ENCODE measurements at regions not wholly inside any gene's neighbourhood (a gene's known extent, or its start where the extent isn't known, plus 50 kb on each side); places are given as distances from the start of the nearest gene placed in this dataset.
"Not testable (repeated sequence)": the region's sequence is repeated elsewhere in the genome, so short reads cannot be mapped to it uniquely, and the experiment has no call there.

DNA sequence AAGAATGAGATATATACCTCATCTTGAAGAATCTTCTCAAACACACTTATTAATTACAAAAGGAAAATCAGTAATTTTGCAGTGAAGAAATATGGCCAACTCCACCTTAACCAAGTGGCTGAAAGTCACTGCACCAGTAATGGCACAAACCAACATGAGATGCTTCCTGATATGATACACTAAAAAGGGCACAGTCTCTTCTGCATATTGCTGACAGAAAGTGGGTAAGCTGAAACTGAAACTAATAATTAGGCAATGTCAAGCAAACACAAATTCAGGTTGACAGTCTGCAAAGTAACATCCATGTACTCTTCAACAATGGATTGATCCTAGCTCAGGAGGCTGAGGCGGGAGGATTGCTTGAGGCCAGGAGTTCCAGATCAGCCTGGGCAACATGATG, 56.1 kb downstream of the ZNF22 start:
- DNase-seq (ENCODE audit: extremely low spot score in 2 of 2); intact Hi-C loops (cut with DNase I); H3K4me3 ChIP-seq; H3K27ac ChIP-seq; H3K36me3 ChIP-seq; H3K27me3 ChIP-seq; H3K9me3 ChIP-seq; H3K4me1 ChIP-seq: not testable (repeated sequence)

DNA sequence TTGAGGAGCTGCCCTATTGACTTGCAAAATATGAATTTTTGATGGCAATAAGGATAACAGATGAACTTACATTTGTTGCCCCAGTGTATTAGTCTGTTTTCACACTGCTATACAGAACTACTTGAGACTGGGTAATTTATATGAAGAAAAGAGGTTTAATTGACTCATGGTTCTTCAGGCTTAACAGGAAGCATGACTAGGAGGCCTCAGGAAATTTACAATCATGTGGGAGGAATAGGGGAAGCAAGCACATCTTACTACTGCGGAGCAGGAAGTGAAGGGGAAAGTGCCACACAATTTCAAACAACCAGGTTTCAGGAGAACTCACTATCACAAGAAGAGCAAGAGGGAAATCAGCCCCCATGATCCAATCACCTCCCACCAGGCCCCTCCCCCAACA, 57.9 kb downstream of the ZNF22 start:
- TF ChIP-seq POLR2A (IDR thresholded peaks at IDR 0.05) = no peak
- TF ChIP-seq, protein P1, sequence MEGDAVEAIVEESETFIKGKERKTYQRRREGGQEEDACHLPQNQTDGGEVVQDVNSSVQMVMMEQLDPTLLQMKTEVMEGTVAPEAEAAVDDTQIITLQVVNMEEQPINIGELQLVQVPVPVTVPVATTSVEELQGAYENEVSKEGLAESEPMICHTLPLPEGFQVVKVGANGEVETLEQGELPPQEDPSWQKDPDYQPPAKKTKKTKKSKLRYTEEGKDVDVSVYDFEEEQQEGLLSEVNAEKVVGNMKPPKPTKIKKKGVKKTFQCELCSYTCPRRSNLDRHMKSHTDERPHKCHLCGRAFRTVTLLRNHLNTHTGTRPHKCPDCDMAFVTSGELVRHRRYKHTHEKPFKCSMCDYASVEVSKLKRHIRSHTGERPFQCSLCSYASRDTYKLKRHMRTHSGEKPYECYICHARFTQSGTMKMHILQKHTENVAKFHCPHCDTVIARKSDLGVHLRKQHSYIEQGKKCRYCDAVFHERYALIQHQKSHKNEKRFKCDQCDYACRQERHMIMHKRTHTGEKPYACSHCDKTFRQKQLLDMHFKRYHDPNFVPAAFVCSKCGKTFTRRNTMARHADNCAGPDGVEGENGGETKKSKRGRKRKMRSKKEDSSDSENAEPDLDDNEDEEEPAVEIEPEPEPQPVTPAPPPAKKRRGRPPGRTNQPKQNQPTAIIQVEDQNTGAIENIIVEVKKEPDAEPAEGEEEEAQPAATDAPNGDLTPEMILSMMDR (IDR thresholded peaks at IDR 0.05) = no peak
- TF ChIP-seq POLR2AphosphoS5 (IDR thresholded peaks at IDR 0.05; ENCODE audit: insufficient read depth in 1 of 2, low read depth in 1 of 2) = no peak
- H3K4me1 ChIP-seq = no peaks in the 10 kb centered on the region
- H3K27me3 ChIP-seq = no peaks in the 10 kb centered on the region
- no peak for DNase-seq (ENCODE audit: extremely low spot score in 2 of 2)
- H3K4me3 ChIP-seq = no peak overlapping the region
- H3K9me3 ChIP-seq = no peaks in the 10 kb centered on the region
- H3K36me3 ChIP-seq = no peaks in the 10 kb centered on the region
- no peak overlapping the region for H3K27ac ChIP-seq
- intact Hi-C loops (cut with DNase I) = no loop called here

DNA sequence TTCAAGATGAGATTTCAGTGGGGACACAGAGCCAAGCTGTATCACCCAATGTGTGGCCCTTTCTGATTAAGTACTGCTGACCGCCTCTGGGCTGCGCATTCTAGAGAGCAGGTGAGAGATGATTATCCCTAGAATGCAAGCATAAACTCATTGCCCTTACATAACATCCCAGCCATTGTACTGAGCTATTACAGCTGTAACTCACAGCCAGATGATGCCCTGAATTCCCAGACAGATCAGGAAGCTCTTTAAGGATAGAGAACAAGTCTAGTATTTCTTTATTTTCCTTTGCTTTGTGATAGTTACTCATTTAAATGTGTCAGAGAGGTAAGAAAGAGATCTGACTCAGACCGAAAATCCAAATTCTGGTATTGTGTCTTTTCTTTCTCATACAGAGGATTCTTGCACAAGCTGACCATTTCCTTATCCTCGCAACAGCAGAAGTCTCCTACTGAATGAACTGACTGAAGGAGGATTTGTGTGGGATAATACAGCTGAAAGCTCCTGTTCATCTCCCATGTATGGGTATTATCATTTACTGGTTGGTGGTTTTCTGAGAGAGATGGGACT, 58.4 kb downstream of the ZNF22 start:
- intact Hi-C loops (cut with DNase I) = no loop called here
- no peaks in the 10 kb centered on the region for H3K36me3 ChIP-seq
- DNase-seq (ENCODE audit: extremely low spot score in 2 of 2) = no peak
- no peaks in the 10 kb centered on the region for H3K9me3 ChIP-seq
- TF ChIP-seq, protein P1 (IDR thresholded peaks at IDR 0.05) = no peak
- H3K27ac ChIP-seq = no peak overlapping the region
- no peak overlapping the region for H3K4me3 ChIP-seq
- no peaks in the 10 kb centered on the region for H3K4me1 ChIP-seq
- H3K27me3 ChIP-seq = no peaks in the 10 kb centered on the region

DNA sequence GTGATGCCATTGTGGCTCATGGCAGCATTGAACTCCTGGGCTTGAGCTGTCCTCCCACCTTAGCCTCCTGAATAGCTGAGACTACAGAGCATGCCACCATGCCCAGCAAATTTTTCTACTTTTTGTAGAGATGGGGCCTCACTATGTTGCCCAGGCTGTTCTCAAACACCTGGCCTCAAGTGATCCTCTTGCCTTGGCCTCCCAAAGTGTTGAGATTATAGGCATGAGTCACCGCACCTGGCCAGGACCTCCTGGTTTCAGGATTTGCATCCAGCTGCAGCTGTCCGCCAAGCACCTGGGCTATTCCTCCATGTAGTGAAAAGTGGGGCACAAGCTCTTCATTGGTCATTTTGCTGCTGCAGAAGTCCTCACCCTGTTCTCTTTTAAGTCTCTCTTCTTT, 58.9 kb downstream of the ZNF22 start:
- TF ChIP-seq, protein P1 (IDR thresholded peaks at IDR 0.05) = no peak
- TF ChIP-seq POLR2A (IDR thresholded peaks at IDR 0.05) (no peak), POLR2AphosphoS5 (IDR thresholded peaks at IDR 0.05; ENCODE audit: insufficient read depth in 1 of 2, low read depth in 1 of 2) (no peak)
- intact Hi-C loops (cut with DNase I) = no loop called here
- Histone ChIP-seq H3K4me3 (no peak overlapping the region), H3K9me3 (no peaks in the 10 kb centered on the region), H3K27ac (no peak overlapping the region), H3K36me3 (no peaks in the 10 kb centered on the region), H3K27me3 (no peaks in the 10 kb centered on the region), H3K4me1 (no peaks in the 10 kb centered on the region)
- no peak for DNase-seq (ENCODE audit: extremely low spot score in 2 of 2)

DNA sequence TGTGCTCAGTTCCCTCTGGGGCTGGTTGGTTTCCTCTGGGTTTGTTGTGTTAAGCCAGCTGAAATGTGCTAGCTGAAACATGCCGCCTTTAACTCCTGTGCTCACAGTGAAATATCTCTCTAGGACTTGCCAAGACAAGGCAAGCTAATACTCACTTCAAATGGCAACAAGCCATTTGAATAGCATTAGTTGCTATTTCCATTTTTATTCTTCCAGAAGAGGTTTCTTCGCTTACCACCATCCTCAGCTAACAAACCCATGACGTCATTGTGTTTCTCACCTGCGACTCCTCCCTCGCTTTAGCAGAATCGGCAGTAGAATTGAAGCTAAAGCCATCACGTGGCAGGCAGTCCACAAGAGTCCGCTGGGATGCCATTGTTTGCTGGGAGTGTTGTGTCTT, 61.3 kb downstream of the ZNF22 start:
- intact Hi-C loops (cut with DNase I) = no loop called here
- H3K9me3 ChIP-seq = no peaks in the 10 kb centered on the region
- TF ChIP-seq POLR2A (IDR thresholded peaks at IDR 0.05) (no peak), POLR2AphosphoS5 (IDR thresholded peaks at IDR 0.05; ENCODE audit: insufficient read depth in 1 of 2, low read depth in 1 of 2) (peak in 1 of 2 donors; percentile 58)
- H3K4me1 ChIP-seq = no peaks in the 10 kb centered on the region
- no peaks in the 10 kb centered on the region for H3K27me3 ChIP-seq
- no peaks in the 10 kb centered on the region for H3K36me3 ChIP-seq
- H3K27ac ChIP-seq = no peak overlapping the region
- no peak overlapping the region for H3K4me3 ChIP-seq
- no peak for DNase-seq (ENCODE audit: extremely low spot score in 2 of 2)

DNA sequence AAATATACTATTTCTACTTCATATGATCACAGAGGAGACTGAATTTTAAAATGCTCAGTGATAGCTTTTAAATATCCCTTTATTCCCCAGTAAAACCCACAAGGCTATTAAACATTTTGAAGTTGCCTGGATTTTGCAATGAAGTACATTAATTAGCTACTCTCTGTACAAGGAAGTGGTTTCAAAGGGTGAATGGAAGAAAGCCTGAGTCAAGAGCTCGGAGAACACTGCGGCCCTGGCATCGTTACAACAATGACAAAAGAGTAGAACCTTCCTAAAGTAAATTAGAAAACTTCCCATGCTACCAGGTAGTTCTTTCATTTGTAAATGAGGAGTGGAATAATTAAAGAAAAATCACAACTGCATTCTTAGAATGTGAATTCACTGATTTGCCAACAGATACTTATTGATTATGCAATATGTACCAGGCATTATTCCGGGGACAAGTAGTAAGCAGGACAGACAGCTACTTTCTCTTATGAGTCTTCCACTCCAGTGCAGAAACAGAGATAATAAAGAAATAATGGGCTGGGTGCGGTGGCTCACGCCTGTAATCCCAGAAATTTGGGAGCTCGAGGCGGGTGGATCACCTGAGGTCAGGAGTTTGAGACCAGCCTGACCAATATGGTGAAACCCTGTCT, 63.0 kb downstream of the ZNF22 start:
- H3K4me1 ChIP-seq = no peaks in the 10 kb centered on the region
- no peak for DNase-seq (ENCODE audit: extremely low spot score in 2 of 2)
- H3K27ac ChIP-seq = no peak overlapping the region
- intact Hi-C loops (cut with DNase I) = no loop called here
- TF ChIP-seq, protein P1 (IDR thresholded peaks at IDR 0.05) = no peak
- peak in 1 of 2 donors; percentile 70 for TF ChIP-seq POLR2AphosphoS5 (IDR thresholded peaks at IDR 0.05; ENCODE audit: insufficient read depth in 1 of 2, low read depth in 1 of 2)
- no peaks in the 10 kb centered on the region for H3K36me3 ChIP-seq
- H3K9me3 ChIP-seq = no peaks in the 10 kb centered on the region
- no peaks in the 10 kb centered on the region for H3K27me3 ChIP-seq
- H3K4me3 ChIP-seq = no peak overlapping the region

Data from vagina (tissue), 2 donors.